ENCODE measurements at regions not wholly inside any gene's neighbourhood (a gene's known extent, or its start where the extent isn't known, plus 50 kb on each side); places are given as distances from the start of the nearest gene placed in this dataset.

- DNase-seq (ENCODE audit: extremely low read depth in 1 of 4, low spot score in 3 of 4) (no peak), FAIRE-seq (no peak), ATAC-seq (no peak)
- H3K27ac ChIP-seq (ENCODE audit: extremely low read depth, low read depth, low read length) = no peak overlapping the region
- BruUV-seq (replicated peaks) = no TSS peak
- H2AFZ ChIP-seq (ENCODE audit: low read depth, low read length) = no peak overlapping the region
- no peaks in the 10 kb centered on the region for H4K20me1 ChIP-seq (replicated peaks; ENCODE audit: control insufficient read depth, insufficient read depth, low read length)
- H3K9me3 ChIP-seq (replicated peaks; ENCODE audit: control insufficient read depth, insufficient read depth, low read depth, low read length) = no peaks in the 10 kb centered on the region
- in situ Hi-C loops (cut with MboI) = no loop called here
- POLR2A ChIA-PET = no interaction called here
- WGBS (ENCODE audit: insufficient coverage, low coverage, missing lambda C conversion rate) = 2% methylated on average over 9 of the region's 9 CpGs
- H3K4me3 ChIP-seq = no peak overlapping the region
- H3K36me3 ChIP-seq (ENCODE audit: control insufficient read depth, insufficient read depth, low read length) = no peaks in the 10 kb centered on the region
- H3K9ac ChIP-seq (ENCODE audit: insufficient read depth in 1 of 2, low read depth in 2 of 2, low read length in 2 of 2) = no peak overlapping the region
- peaks cover 8 to 57% of the 10 kb centered on the region in 2 experiments for H3K27me3 ChIP-seq (ENCODE audit: control insufficient read depth in 2 of 2, insufficient read depth in 2 of 2, low read length in 2 of 2)
- no peaks in the 10 kb centered on the region for H3K9me1 ChIP-seq (ENCODE audit: control insufficient read depth, insufficient read depth, low read length)
- H3K79me2 ChIP-seq (ENCODE audit: control insufficient read depth, insufficient read depth, low read length) = no peaks in the 10 kb centered on the region
- TF ChIP-seq, protein P1, sequence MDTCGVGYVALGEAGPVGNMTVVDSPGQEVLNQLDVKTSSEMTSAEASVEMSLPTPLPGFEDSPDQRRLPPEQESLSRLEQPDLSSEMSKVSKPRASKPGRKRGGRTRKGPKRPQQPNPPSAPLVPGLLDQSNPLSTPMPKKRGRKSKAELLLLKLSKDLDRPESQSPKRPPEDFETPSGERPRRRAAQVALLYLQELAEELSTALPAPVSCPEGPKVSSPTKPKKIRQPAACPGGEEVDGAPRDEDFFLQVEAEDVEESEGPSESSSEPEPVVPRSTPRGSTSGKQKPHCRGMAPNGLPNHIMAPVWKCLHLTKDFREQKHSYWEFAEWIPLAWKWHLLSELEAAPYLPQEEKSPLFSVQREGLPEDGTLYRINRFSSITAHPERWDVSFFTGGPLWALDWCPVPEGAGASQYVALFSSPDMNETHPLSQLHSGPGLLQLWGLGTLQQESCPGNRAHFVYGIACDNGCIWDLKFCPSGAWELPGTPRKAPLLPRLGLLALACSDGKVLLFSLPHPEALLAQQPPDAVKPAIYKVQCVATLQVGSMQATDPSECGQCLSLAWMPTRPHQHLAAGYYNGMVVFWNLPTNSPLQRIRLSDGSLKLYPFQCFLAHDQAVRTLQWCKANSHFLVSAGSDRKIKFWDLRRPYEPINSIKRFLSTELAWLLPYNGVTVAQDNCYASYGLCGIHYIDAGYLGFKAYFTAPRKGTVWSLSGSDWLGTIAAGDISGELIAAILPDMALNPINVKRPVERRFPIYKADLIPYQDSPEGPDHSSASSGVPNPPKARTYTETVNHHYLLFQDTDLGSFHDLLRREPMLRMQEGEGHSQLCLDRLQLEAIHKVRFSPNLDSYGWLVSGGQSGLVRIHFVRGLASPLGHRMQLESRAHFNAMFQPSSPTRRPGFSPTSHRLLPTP (IDR thresholded peaks at IDR 0.05; ENCODE audit: borderline replicate concordance, extremely low read depth, insufficient read length) = no peak
- TF ChIP-seq EP400 (IDR thresholded peaks at IDR 0.05) (no peak), HIVEP1 (CRISPR knock-in tag; IDR thresholded peaks at IDR 0.05) (no peak), PYGO2 (tag; IDR thresholded peaks at IDR 0.05) (no peak), SRSF3 (IDR thresholded peaks at IDR 0.05; ENCODE audit: insufficient read depth, low read length) (no peak), CREM (IDR thresholded peaks at IDR 0.05; ENCODE audit: low read depth) (no peak), TAF7 (tag; IDR thresholded peaks at IDR 0.05) (no peak)
- CTCF ChIA-PET (ENCODE audit: low intra/inter-chr PET ratio) = no interaction called here
- no peaks in the 10 kb centered on the region for H3K4me1 ChIP-seq (replicated peaks in 1 of 2; ENCODE audit: control insufficient read depth in 2 of 2, insufficient read depth in 2 of 2, low read length in 2 of 2)
- intact Hi-C loops (cut with micrococcal nuclease) = no loop called here
- no peak overlapping the region for H3K4me2 ChIP-seq (ENCODE audit: insufficient read depth, low read length)
Observed at GRCh38 chr11:134581121-134581626, 169.1 kb upstream of the B3GAT1 start.
